HG03039 (cell line): ENCODE measurements at regions not wholly inside any gene's neighbourhood (a gene's known extent, or its start where the extent isn't known, plus 50 kb on each side); places are given as distances from the start of the nearest gene placed in this dataset.
"Not testable (repeated sequence)": the region's sequence is repeated elsewhere in the genome, so short reads cannot be mapped to it uniquely, and the experiment has no call there.

ENCODE experiments used
- ATAC-seq: cut with Tn5 transposase; IDR thresholded peaks from one replicate; pipeline ENCODE4 v1.9.1; 2021; ENCODE audit warnings: mild to moderate bottlenecking, moderate library complexity; ENCODE audit not compliant: unreplicated experiment

- not testable (repeated sequence) for ATAC-seq
Measured at GRCh38 chr5:99471726-99472125, 542.9 kb upstream of the CHD1 start.

GRCh38 chr5:99471178-99471577 lies 542.4 kb upstream of the CHD1 start:
- ATAC-seq = not testable (repeated sequence)

- not testable (repeated sequence) for ATAC-seq
Measured at GRCh38 chr5:99470636-99471035, 541.8 kb upstream of the CHD1 start.

GRCh38 chr5:99460701-99461100 lies 531.9 kb upstream of the CHD1 start:
- ATAC-seq = no peak

GRCh38 chr5:99453196-99453595 lies 524.4 kb upstream of the CHD1 start:
- ATAC-seq = no peak

DNA sequence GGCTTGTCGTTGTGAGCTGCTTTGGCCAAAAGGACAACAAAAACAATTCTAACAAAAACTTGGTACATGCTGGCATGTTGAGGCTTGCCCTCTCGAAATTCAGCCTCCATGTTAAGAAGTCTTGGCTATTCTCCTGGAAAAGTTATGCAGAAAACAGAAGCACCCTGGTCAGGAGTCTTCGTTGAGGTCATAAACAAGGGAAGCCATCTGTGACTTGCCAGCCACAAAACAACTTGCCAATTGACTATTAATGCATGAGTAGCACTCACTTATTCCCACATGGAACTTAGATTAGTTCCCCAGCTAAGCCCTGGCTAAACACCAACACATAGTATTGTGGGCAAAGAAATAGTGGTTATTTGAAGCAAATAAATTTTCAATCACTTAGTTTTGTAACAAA lies 521.0 kb upstream of the CHD1 start:
- no peak for ATAC-seq

- ATAC-seq = no peak
Measured at GRCh38 chr5:99445805-99446204, 517.0 kb upstream of the CHD1 start.

GRCh38 chr5:99441235-99441634 lies 512.4 kb upstream of the CHD1 start:
- ATAC-seq = no peak

- ATAC-seq = no peak
Measured at GRCh38 chr5:99438619-99439018, 509.8 kb upstream of the CHD1 start.

GRCh38 chr5:99437986-99438385 lies 509.2 kb upstream of the CHD1 start:
- no peak for ATAC-seq

DNA sequence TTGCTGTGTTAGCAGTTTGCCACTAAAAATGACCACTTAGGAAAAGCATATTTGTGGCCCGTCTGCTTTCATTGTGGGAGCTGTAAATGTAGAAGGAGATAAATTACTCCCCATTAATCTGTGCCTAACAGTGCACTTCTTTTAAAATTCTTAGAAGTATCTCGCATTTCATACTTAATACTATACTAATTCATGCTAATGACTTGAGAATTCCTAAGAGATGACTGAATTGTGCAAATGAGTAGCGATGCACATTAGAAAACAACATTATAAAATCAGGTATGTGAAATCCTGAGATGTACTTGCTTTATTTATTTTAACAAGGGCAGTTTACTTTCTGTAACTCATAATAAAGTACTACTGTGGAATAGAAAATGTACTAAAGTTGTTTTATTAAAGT lies 494.6 kb upstream of the CHD1 start:
- ATAC-seq = not testable (repeated sequence)

DNA sequence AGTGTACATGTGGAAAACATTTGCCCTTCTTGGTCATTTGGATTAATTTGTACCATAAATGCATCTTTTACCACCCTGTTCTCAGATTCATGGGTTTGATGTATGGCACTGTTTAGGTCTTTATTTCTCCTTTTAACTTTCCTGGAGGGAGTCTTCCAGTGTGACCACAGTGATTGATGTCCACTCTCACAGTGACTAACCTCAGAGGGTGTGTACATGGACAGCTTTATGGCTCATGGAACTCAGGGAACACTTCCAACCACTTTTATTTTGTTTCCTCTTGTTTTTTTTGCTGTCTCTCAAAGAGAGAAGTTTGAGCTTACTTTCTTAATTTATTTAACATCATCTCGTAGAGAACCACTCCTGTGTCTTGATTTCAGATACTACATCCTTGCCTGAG lies 489.8 kb upstream of the CHD1 start:
- ATAC-seq = not testable (repeated sequence)

DNA sequence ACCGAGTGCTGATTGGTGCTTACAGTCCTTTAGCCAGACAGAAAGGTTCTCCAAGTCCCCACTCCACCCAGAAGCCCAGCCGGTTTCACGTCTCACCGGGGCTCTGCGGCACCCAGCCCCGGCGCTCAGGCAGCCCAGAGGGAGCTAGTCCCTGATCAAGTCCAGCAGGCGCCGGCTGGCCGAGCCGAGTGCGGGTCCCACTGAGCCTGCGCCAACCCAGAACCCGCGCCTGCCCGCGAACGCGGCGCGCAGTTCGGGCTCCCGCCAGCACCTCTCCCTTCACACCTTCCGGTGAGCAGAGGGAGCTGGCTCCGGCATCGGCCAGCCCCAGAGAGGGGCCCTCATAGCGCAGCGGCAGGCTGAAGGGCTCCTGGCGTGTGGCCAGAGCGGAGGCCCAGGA lies 481.6 kb upstream of the CHD1 start:
- not testable (repeated sequence) for ATAC-seq

DNA sequence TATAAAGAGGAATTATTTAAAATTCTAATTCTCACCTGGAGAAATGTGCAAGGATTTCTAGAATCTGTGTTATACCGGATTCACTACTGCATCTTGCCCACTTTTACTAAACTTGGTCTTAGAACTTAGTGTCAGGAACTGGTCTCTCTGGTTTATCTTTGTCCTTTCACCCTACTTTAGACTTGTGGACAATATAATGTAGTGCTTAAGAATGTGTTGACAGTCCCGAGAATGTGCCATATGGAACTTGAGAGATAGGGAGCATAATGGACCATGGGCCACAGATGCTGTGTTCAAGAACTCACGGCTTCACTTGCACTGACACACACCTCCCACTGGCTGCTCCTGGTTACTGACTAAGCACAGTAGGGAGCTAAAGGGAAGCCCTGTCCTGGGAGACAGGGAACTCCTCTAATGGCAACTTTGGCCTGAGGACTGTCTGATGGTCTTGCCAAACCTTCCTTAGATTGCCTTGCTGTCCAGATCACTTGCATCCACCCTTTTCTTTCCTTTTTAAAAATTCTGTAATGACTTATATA lies 476.0 kb upstream of the CHD1 start:
- ATAC-seq = not testable (repeated sequence)

DNA sequence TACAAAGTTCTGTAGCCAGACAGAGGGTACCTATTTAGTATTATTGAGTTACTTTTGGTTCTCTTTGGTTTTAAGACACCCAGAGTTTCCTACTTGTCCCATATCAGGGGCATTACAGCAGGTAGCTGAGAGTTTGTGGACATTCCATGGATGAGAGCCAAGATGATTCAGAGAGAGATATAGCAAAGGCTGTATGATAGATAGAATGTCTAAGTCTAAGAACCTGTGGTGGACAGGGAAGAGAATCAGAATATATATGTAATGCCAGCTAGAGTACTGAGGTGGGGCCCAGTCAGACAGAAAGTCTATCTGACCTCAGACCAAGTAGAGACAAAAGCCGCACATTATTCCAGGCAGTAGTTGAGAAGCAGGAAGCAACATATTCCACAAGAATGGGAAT lies 471.8 kb upstream of the CHD1 start:
- ATAC-seq = not testable (repeated sequence)

DNA sequence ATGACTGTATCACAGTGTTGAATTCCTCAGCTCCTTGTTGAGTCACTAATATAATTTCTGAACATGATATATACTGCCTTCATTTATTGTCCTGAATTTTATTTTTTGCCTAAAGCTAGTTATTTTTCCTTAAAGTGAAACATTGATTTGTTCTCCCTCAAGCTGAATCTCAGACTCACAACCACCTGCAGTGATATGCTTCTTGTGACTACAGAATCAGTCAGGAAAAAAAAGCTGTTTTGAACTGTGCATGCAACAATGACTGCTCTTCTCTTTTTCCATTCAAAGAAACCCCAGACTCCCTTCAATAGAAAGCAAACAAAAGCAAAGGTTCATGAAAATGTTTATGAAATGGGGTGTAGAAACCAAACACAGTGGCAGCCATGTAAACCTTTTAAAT lies 470.2 kb upstream of the CHD1 start:
- no peak for ATAC-seq

GRCh38 chr5:99386406-99387077 lies 457.7 kb upstream of the CHD1 start:
- ATAC-seq = no peak

DNA sequence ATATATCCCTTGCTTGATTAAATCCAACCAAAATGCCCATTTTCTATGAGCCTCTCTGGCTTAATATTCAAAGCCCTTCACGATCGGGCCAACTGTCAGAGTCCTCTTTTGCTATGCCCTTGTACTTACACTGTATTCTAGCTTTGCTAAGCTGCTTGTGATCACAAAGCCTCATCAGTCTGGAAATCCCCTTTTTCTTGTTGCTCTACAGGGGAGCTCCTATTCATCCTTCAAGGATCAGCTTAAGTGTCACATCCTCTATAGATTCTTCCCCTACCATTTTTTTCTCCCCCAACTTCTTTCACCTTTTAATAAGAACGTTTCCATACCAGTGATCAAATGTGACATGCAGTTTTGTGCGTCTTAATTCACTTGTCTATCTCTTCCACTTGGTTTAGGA lies 450.4 kb upstream of the CHD1 start:
- ATAC-seq = no peak

- no peak for ATAC-seq
Measured at GRCh38 chr5:99378443-99378842, 449.6 kb upstream of the CHD1 start.

DNA sequence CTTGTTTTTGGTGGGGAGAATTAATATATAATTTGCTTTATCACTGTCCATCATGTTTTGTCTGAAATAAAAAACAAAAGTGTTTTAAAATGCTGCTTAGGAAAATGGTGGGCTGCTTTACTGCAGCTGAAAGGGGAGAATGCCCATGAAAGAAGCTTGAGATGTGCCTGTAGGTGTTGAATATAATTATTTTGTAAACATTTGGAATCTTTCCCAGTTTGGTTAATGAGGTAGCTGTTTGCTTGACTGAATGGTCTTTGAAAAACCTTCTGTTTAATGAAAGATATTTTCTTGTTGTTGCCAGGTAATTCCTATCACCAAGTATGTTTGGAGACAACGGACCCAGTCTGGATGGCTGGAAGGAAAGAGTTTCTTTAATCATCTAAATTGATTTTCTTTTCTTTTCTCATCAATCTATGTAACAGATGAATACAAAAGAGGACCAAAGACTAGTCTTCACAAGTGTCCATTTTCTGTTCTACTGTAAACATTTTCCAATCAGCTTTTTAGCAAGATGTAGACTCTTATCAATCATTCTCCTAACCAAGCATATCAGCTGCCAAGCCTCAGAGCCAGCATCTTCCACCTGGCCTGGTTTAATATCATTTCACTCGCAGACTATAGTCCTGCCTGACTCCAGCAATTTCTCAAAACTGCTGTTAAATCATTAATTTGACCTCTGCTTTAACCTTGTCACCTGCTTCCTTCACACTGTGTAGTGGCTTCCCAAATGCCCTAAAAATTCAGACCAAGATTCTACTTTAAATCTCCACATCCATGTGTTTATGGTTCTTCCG lies 441.2 kb upstream of the CHD1 start:
- ATAC-seq = no peak

DNA sequence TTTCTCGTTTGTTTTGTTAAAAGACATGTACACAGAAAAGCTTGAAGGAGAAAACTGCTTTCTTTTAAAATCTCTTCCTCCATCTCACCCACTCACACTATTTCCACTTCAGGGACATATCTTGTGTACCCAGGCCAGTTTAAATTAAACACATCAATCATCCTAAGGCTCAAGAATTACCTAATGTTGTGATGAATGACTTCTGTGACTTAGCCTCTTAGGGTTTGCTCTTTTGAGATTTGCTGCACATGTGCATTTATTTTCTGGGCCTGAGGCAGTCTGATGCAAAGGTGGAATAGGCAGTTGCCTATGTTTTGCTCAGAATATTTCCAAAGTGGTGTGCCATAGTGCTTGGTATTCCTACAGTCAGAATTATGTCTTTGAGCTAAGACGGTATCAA lies 439.9 kb upstream of the CHD1 start:
- ATAC-seq = no peak

GRCh38 chr5:99355881-99356280 lies 427.1 kb upstream of the CHD1 start:
- ATAC-seq = no peak
